Stomach (tissue), 4 donors: ENCODE measurements at regions not wholly inside any gene's neighbourhood (a gene's known extent, or its start where the extent isn't known, plus 50 kb on each side); places are given as distances from the start of the nearest gene placed in this dataset.

Source experiments
- CTCF ChIP-seq, 7 experiments: fragments of 450-650 bp in 4 of 7; fragments of 200-600 bp in 3 of 7; sonication (generic) in 3 of 7; IDR thresholded peaks; one replicate each; pipeline ENCODE4 v1.5.1; 2016 to 2019; ENCODE audit warnings: antibody characterized with exemption in 7 of 7, control low read depth in 2 of 7, mild to moderate bottlenecking in 1 of 7
- POLR2A ChIP-seq, 4 donors: fragments of 450-650 bp; IDR thresholded peaks; one replicate each; pipeline ENCODE4 v1.6.1; 2016; ENCODE audit warnings: antibody characterized with exemption in 4 of 4, control low read depth in 2 of 4, mild to moderate bottlenecking in 1 of 4, moderate library complexity in 1 of 4
- POLR2AphosphoS5 ChIP-seq, 3 donors: sonication (generic); formaldehyde crosslinking; IDR thresholded peaks; one replicate each; pipeline ENCODE4 v1.6.1; 2016; ENCODE audit warnings: antibody characterized with exemption in 3 of 3

GRCh38 chr2:128809259-128809636, 490.6 kb upstream of the HS6ST1 start:
- TF ChIP-seq CTCF (IDR thresholded peaks at IDR 0.05) (no peak), POLR2AphosphoS5 (IDR thresholded peaks at IDR 0.05) (no peak), POLR2A (IDR thresholded peaks at IDR 0.05) (no peak)
